Epithelial cell of esophagus (primary cell): ENCODE measurements at regions not wholly inside any gene's neighbourhood (a gene's known extent, or its start where the extent isn't known, plus 50 kb on each side); places are given as distances from the start of the nearest gene placed in this dataset.
"Not testable (repeated sequence)": the region's sequence is repeated elsewhere in the genome, so short reads cannot be mapped to it uniquely, and the experiment has no call there.

Source experiments
- DNase-seq: peaks from one replicate; pipeline ENCODE4 v3.0.0; 2010; ENCODE audit warnings: low read depth
- H3K4me3 ChIP-seq: 2 replicates; pipeline ENCODE4 v1.5.1; 2011; ENCODE audit warnings: mild to moderate bottlenecking, low read length, control low read depth
- TF ChIP-seq, protein P1 (sequence below): IDR thresholded peaks from 2 replicates; pipeline ENCODE4 v1.5.1; 2011; ENCODE audit warnings: low read depth, mild to moderate bottlenecking, low read length, control low read depth, inconsistent platforms; ENCODE audit not compliant: insufficient read depth; ENCODE audit errors: missing control alignments

DNA sequence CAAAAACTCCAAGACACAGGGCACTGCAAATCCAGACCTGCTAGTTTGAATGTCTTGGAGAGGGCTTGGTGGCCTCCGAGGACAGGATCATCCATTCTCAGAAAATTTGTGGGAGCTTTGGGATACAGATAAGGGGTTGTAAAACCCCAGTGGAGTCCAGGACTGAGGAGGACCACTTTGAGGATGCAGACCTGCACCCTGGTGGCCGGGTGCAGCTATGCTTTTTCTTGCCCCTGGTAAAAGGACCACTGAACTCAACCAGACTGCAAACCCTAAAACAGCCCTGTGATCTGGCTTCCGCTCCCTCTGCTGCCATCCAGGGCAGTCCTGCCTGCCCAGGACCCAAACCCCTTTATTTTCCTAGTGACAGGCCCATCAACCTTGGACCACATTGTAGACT, 169.5 kb upstream of the DAAM1 start:
- H3K4me3 ChIP-seq = no peak overlapping the region
- TF ChIP-seq, protein P1, sequence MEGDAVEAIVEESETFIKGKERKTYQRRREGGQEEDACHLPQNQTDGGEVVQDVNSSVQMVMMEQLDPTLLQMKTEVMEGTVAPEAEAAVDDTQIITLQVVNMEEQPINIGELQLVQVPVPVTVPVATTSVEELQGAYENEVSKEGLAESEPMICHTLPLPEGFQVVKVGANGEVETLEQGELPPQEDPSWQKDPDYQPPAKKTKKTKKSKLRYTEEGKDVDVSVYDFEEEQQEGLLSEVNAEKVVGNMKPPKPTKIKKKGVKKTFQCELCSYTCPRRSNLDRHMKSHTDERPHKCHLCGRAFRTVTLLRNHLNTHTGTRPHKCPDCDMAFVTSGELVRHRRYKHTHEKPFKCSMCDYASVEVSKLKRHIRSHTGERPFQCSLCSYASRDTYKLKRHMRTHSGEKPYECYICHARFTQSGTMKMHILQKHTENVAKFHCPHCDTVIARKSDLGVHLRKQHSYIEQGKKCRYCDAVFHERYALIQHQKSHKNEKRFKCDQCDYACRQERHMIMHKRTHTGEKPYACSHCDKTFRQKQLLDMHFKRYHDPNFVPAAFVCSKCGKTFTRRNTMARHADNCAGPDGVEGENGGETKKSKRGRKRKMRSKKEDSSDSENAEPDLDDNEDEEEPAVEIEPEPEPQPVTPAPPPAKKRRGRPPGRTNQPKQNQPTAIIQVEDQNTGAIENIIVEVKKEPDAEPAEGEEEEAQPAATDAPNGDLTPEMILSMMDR = peak; percentile 23
- DNase-seq = peak; percentile 9

DNA sequence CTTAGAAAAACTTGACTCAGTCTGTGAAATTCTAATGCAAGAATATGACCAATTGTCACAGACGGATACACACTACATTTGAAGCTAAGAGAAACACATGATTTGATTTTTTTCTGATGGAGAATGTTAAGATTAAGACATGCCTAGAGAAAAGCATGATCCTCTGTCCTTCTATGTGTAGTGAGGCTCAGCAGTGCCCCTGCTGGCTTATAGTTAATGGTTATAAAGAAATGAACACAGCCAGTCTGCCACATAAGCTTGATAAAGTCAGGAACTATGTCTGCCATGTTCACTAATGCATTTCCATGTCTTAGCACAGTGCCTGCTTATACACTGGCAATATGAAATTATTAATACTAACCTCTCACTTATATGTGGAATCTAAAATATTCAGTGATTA, 168.1 kb upstream of the DAAM1 start:
- TF ChIP-seq, protein P1 = peak; percentile 69
- DNase-seq = peak; percentile 50
- no peak overlapping the region for H3K4me3 ChIP-seq

DNA sequence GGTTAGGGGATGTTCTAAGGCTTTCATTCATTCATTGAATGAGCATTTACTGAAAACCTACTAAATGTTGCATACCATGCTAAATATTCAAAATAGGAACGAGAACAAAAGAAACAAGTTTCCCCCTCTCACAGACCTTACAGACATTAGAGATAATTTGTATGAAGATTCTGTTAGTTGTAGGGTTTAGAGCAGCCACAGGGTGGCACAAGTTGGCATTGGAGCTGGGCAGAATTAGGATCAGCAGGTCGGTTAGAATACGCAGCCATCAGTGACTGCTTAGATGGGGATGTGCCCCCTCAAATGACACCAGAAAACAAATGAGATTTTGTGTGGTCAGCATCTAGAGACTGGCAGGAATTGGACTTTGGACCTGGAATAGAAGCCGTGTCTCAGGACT, 166.3 kb upstream of the DAAM1 start:
- H3K4me3 ChIP-seq = no peak overlapping the region
- peak; percentile 34 for DNase-seq
- TF ChIP-seq, protein P1 = peak; percentile 52

DNA sequence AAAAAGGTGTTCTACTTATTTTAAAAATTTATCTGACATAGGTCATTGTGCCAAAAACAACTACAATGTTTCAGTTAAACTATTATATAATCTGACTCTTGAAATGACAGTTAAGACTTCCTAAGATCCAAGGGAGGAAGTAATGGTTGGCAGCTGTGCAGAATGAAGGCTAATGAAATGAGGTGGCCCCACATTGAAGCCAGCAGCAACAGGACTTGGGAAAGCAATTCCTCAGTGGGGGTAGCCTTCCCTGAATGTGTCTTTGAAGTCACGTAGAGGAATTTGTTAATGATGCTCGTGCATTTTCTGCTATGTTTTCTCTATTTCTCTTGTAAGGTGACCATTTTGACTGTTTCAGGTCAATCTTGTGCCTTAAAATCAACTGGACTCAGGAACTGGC, 162.4 kb upstream of the DAAM1 start:
- TF ChIP-seq, protein P1 = no peak
- DNase-seq = no peak
- H3K4me3 ChIP-seq = no peak overlapping the region

DNA sequence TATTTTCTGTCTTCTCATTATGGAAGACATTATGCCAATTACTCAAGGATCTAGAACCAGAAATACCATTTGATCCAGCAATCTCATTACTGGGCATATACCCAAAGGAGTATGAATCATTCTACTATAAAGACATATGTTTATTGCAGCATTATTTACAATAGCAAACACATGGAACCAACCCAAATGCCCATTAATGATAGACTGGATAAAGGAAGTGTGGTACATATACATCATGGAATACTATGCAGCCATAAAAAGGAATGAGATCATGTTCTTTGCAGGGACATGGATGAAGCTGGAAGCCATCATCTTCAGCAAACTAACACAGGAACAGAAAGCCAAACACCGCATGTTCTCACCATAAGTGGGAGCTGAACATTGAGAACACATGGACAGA, 161.8 kb upstream of the DAAM1 start:
- peak; percentile 36 for DNase-seq
- H3K4me3 ChIP-seq = not testable (repeated sequence)

DNA sequence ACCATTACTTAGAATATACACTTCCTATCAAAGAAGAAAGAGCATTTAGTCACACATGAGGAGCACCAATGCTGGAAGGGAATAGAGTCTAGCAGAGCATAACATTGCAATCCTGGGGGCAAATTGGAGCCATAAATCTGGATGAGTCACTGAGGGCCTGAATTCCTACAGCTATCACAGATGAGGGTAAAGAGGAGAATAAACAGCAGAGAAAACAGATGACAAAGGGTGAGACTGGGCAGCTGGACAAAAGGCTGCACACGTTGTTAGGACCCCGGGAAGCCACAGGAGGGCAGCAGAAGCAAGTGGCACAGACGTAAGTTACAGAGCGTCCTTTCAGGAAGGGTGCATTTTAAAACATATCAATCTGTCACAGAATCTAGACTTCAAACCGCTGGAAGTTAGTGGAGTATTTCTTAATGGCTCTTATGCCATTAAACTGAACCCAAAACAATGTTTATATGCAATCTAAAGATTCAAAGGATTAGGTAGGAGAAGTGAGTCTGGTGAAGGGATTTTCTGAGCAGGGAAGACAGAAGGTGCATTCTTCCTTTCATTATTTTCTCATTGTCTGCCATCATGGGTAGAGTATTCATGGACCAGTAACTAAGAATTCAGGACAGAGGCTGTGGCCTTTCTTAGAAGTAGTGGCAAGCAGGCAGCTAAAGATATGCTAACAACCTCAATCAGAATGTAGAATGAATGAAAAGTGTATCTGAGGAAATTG, 159.8 kb upstream of the DAAM1 start:
- H3K4me3 ChIP-seq = no peak overlapping the region
- DNase-seq = peak; percentile 71
- TF ChIP-seq, protein P1 = peak; percentile 94

DNA sequence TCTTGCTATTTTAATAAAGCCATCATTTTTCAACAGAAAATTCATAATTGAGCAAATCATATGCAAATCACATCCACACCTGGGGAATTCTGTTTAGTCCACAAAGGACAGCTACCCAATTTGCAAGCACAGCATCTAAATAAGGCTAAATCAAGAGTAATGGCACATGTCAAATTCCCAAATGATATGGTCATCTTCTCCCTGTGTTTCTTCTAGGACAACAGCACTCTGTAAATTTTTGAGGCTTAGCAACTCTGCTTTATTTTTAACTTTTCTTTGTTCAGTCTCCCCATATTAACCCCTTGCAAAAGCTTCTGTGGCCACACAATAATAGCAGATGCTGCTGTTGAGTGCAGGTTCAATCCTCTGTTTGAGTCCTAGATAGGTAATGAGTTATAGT, 155.6 kb upstream of the DAAM1 start:
- H3K4me3 ChIP-seq = no peak overlapping the region
- TF ChIP-seq, protein P1 = no peak
- DNase-seq = no peak
